Activated naive CD4-positive, alpha-beta T cell treated with anti-CD3 and anti-CD28 coated beads for 36 hours (primary cell): ENCODE measurements at regions not wholly inside any gene's neighbourhood (a gene's known extent, or its start where the extent isn't known, plus 50 kb on each side); places are given as distances from the start of the nearest gene placed in this dataset.

Experiments used
- CTCF ChIA-PET: fragments of 350-600 bp; sonication (Branson Sonifier 250); formaldehyde crosslinking; loops from one replicate; lab custom pipeline; 2021; ENCODE audit warnings: antibody characterized with exemption; lab: Charles Lee
- DNase-seq: peaks from one replicate; pipeline ENCODE4 v3.0.0-alpha.2; 2020
- H3K27ac Mint-ChIP-seq: one replicate; pipeline ENCODE4 v1.8.0; 2021; ENCODE audit warnings: mild to moderate bottlenecking, mixed read lengths
- H3K27me3 Mint-ChIP-seq: one replicate; pipeline ENCODE4 v1.8.0; 2021; ENCODE audit warnings: low read depth, mixed read lengths
- H3K36me3 Mint-ChIP-seq: one replicate; pipeline ENCODE4 v1.8.0; 2021; ENCODE audit warnings: low read depth, mixed read lengths
- H3K4me1 Mint-ChIP-seq: one replicate; pipeline ENCODE4 v1.8.0; 2021; ENCODE audit warnings: low read depth, mixed read lengths
- H3K4me3 Mint-ChIP-seq: one replicate; pipeline ENCODE4 v1.8.0; 2021; ENCODE audit warnings: mild to moderate bottlenecking, moderate library complexity, mixed read lengths
- H3K9me3 Mint-ChIP-seq: one replicate; pipeline ENCODE4 v1.8.0; 2021; ENCODE audit warnings: mixed read lengths
- intact Hi-C: fragments of 100-400 bp; cut with micrococcal nuclease; formaldehyde crosslinking; loops from one replicate; pipeline ENCODE4 v1.15.1; 2023

- intact Hi-C loops = no loop called here
- Mint-ChIP-seq H3K36me3 (no peaks in the 10 kb centered on the region), H3K4me1 (no peaks in the 10 kb centered on the region), H3K4me3 (no peak overlapping the region), H3K27ac (no peak overlapping the region), H3K9me3 (no peaks in the 10 kb centered on the region), H3K27me3 (no peaks in the 10 kb centered on the region)
- DNase-seq = no peak
- CTCF ChIA-PET = no interaction called here
Observed at GRCh38 chr3:118480101-118480860, 554.4 kb downstream of the IGSF11 start.

DNA sequence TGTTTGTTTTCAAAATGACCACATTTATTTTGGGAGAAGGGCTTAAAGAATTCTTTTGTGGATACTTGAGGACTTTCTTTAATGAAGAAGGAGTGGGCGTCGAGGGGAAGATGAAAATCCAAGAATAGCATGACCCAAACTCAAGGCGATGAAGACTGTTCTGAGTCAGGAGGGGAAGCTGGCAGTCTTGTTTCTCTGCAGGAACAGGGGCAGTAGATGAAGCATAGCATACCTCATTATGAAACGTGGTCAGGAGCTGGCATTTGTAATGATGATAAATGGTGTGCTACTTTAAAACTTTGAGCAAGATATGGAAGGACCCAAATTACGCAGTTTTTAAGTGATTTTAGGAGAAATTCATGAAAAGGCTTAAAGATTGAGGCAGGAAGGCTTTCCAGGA, 549.0 kb downstream of the IGSF11 start:
- peaks cover 3% of the 10 kb centered on the region for H3K9me3 Mint-ChIP-seq
- H3K4me1 Mint-ChIP-seq = no peaks in the 10 kb centered on the region
- DNase-seq = no peak
- CTCF ChIA-PET = no interaction called here
- intact Hi-C loops = no loop called here
- H3K36me3 Mint-ChIP-seq = no peaks in the 10 kb centered on the region
- H3K4me3 Mint-ChIP-seq = no peak overlapping the region
- no peaks in the 10 kb centered on the region for H3K27me3 Mint-ChIP-seq
- H3K27ac Mint-ChIP-seq = no peak overlapping the region

DNA sequence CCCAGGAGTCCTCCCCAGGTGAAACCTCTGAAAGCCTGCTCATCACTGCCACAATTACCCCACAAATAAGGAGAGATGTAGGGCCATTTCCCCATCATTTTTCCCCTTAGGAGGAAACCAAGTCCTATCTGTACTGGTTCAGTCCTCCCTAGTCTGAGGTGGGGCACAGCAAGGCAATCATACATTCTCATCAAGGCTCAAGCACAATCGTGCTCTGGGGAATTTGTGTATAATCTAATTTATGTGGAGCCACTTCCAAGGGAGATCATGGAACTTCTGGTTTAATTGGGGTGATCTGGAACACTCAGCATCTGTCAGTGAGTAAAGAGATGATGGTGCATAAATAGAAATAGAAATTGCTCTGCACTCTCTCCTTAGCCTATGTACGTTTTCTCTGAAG, 546.9 kb downstream of the IGSF11 start:
- no peak overlapping the region for H3K27ac Mint-ChIP-seq
- CTCF ChIA-PET = no interaction called here
- no peaks in the 10 kb centered on the region for H3K4me1 Mint-ChIP-seq
- H3K36me3 Mint-ChIP-seq = no peaks in the 10 kb centered on the region
- DNase-seq = no peak
- intact Hi-C loops = no loop called here
- no peaks in the 10 kb centered on the region for H3K27me3 Mint-ChIP-seq
- peaks cover 6% of the 10 kb centered on the region for H3K9me3 Mint-ChIP-seq
- no peak overlapping the region for H3K4me3 Mint-ChIP-seq

DNA sequence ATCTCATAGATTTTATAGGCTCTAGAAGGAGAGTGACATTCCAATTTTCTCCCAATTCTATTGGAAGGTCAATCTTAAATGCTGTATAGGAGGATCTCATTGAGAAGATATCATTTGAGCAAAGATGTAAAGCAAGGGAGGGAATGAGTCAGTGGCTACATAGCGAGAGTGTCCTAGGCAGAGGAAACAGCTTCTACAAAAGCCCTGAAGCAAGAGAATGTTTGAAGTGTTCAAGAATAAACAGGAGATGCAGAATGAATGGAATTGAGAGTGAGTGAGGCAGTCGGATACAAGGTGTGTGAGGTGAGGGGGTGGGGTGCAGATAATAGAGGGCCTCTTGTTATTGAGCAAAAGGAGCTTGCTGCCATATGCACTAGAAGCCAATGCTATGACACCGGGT, 545.9 kb downstream of the IGSF11 start:
- Mint-ChIP-seq H3K27me3 (no peaks in the 10 kb centered on the region), H3K4me3 (no peak overlapping the region), H3K4me1 (no peaks in the 10 kb centered on the region), H3K27ac (no peak overlapping the region), H3K9me3 (peaks cover 6% of the 10 kb centered on the region), H3K36me3 (no peaks in the 10 kb centered on the region)
- DNase-seq = no peak
- intact Hi-C loops = no loop called here
- CTCF ChIA-PET = interaction anchor here (0.6 kb wide), 1 partner anchor 73 kb away, joined by 3 read pairs; no protein-coding TSS in a partner anchor

DNA sequence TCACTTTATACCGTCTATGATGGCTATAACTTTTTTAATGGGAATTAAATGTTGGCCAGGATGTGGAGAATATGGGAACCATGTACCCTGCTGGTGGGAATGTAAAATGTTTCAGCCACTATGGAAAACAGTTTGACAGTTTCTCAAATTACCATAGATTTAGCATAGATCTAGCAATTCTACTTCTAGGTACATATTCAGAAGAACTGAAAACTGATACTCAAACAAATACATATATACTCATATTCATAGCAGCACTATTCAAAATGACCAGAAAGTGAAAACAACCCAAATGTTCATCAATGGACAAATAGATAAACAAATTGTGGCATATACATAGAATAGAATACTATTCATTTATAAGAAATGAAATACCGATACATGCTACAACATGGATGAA, 539.4 kb downstream of the IGSF11 start:
- no peaks in the 10 kb centered on the region for H3K36me3 Mint-ChIP-seq
- no peaks in the 10 kb centered on the region for H3K4me1 Mint-ChIP-seq
- H3K9me3 Mint-ChIP-seq = peaks cover 3% of the 10 kb centered on the region
- no peak for DNase-seq
- intact Hi-C loops = no loop called here
- no peak overlapping the region for H3K27ac Mint-ChIP-seq
- CTCF ChIA-PET = no interaction called here
- H3K4me3 Mint-ChIP-seq = no peak overlapping the region
- H3K27me3 Mint-ChIP-seq = no peaks in the 10 kb centered on the region

DNA sequence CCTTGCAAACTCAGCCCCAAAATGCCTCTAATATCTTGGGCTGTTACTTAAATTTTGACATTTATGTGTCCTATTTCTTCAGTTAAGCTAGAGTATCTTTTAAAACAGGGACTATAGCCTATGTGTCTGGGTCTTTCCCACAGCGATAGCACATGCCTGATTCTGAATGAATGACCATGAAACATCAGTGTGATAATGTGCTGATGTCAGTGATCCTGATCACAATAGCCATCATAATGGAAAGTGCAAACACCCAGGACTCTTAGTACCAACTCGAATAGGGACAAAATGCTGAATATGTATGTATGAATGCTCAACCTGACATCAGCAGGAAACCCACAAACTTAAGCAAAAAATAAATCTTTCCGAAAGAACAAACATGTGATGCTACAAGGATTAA, 537.4 kb downstream of the IGSF11 start:
- Mint-ChIP-seq H3K4me1 (no peaks in the 10 kb centered on the region), H3K4me3 (no peak overlapping the region), H3K27me3 (no peaks in the 10 kb centered on the region), H3K27ac (no peak overlapping the region), H3K9me3 (no peaks in the 10 kb centered on the region), H3K36me3 (no peaks in the 10 kb centered on the region)
- intact Hi-C loops = no loop called here
- DNase-seq = no peak
- CTCF ChIA-PET = no interaction called here

DNA sequence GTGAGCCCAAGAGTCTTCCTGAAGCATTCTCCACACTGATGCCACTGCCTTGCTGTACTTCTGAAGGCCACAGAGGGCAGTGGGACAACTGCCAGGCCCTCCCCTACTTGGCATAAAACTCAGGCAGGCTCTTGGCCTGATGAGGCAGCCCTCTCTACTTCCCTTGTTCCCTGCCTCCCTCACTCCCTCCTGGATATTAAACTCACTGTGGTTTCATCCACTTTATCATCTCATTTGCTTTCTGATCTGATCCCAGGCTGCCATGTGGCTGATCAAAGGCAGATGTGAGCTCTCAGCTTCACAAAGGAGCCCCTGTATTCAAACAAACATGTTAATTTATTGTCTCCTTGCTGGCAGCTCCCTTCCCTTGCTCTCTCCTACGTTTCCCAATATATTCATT, 533.5 kb downstream of the IGSF11 start:
- CTCF ChIA-PET = no interaction called here
- H3K36me3 Mint-ChIP-seq = no peaks in the 10 kb centered on the region
- H3K27ac Mint-ChIP-seq = no peak overlapping the region
- no peaks in the 10 kb centered on the region for H3K9me3 Mint-ChIP-seq
- H3K4me1 Mint-ChIP-seq = no peaks in the 10 kb centered on the region
- no peak overlapping the region for H3K4me3 Mint-ChIP-seq
- H3K27me3 Mint-ChIP-seq = no peaks in the 10 kb centered on the region
- intact Hi-C loops = no loop called here
- no peak for DNase-seq

DNA sequence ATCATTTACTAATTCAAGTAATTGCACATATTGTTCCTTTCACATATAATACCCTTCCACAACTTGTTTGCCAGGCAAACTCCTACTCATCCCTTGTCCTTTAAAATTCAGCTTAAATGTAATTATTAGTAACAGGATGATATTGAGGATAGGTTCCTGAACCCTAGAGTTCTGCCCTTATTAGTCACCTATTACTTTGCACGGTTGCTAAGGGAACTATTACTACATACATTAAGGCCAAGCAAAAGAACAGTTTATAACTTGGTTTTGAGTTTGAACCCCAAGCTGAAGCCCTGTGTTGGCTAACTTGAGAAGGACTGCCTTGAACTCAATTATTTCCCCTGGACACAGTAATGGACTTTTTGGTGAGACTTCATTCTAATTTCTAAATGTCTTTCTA, 529.7 kb downstream of the IGSF11 start:
- Mint-ChIP-seq H3K27ac (no peak overlapping the region), H3K4me3 (no peak overlapping the region), H3K4me1 (no peaks in the 10 kb centered on the region), H3K9me3 (no peaks in the 10 kb centered on the region), H3K27me3 (no peaks in the 10 kb centered on the region), H3K36me3 (no peaks in the 10 kb centered on the region)
- DNase-seq = no peak
- intact Hi-C loops = no loop called here
- CTCF ChIA-PET = interaction anchor here (0.5 kb wide), 1 partner anchor 1734 kb away, joined by 3 read pairs; no protein-coding TSS in a partner anchor

DNA sequence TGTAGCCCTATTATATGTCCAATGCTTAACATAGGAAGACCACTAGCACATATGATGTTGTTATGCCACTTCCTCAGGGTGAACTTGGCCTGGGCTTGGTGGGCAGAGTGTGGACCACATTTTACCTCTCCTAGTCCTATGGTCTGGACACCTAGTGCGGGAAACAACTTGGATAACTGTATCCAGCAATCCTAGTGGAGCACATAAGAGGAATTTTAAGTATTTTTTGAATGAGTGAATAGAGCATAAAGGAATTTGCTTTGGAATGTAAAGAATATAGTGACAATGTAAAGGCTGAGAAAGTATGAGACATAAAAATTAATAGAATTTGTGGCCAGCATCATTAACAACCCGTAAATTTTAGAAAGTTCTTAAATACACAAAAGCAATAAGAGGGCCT, 528.9 kb downstream of the IGSF11 start:
- CTCF ChIA-PET = no interaction called here
- Mint-ChIP-seq H3K4me3 (no peak overlapping the region), H3K27ac (no peak overlapping the region), H3K36me3 (no peaks in the 10 kb centered on the region), H3K27me3 (no peaks in the 10 kb centered on the region), H3K4me1 (no peaks in the 10 kb centered on the region), H3K9me3 (no peaks in the 10 kb centered on the region)
- DNase-seq = no peak
- intact Hi-C loops = no loop called here

GRCh38 chr3:118511402-118511801, 523.2 kb downstream of the IGSF11 start:
- CTCF ChIA-PET = no interaction called here
- H3K4me3 Mint-ChIP-seq = no peak overlapping the region
- DNase-seq = no peak
- H3K27ac Mint-ChIP-seq = no peak overlapping the region
- no peaks in the 10 kb centered on the region for H3K36me3 Mint-ChIP-seq
- no peaks in the 10 kb centered on the region for H3K27me3 Mint-ChIP-seq
- H3K9me3 Mint-ChIP-seq = no peaks in the 10 kb centered on the region
- H3K4me1 Mint-ChIP-seq = no peaks in the 10 kb centered on the region
- intact Hi-C loops = no loop called here

GRCh38 chr3:118512301-118512700, 522.3 kb downstream of the IGSF11 start:
- no peaks in the 10 kb centered on the region for H3K36me3 Mint-ChIP-seq
- H3K9me3 Mint-ChIP-seq = no peaks in the 10 kb centered on the region
- no peaks in the 10 kb centered on the region for H3K27me3 Mint-ChIP-seq
- H3K4me3 Mint-ChIP-seq = no peak overlapping the region
- no peak overlapping the region for H3K27ac Mint-ChIP-seq
- CTCF ChIA-PET = no interaction called here
- intact Hi-C loops = no loop called here
- no peaks in the 10 kb centered on the region for H3K4me1 Mint-ChIP-seq
- DNase-seq = no peak

DNA sequence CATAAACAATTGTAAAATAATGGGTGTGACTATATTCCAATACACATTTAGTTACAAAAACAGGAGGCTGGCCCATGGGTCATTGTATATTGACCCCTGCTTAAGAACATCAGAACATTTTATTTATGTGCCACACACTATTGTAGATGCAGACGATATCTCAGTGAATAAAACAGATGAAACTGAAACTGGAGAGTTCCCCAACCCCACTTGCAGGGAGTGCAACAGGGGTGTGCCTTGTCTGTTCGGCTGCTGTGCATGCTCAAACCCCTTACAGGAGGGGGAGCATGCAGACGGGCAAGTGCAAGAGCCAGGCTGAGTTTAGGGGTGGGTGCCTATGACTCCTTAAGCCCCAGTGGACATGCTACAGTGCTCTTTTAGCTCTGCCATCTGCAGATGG, 509.6 kb downstream of the IGSF11 start:
- no peak overlapping the region for H3K27ac Mint-ChIP-seq
- no peak for DNase-seq
- H3K9me3 Mint-ChIP-seq = no peaks in the 10 kb centered on the region
- H3K4me3 Mint-ChIP-seq = no peak overlapping the region
- H3K36me3 Mint-ChIP-seq = no peaks in the 10 kb centered on the region
- CTCF ChIA-PET = no interaction called here
- intact Hi-C loops = no loop called here
- no peaks in the 10 kb centered on the region for H3K4me1 Mint-ChIP-seq
- no peaks in the 10 kb centered on the region for H3K27me3 Mint-ChIP-seq

DNA sequence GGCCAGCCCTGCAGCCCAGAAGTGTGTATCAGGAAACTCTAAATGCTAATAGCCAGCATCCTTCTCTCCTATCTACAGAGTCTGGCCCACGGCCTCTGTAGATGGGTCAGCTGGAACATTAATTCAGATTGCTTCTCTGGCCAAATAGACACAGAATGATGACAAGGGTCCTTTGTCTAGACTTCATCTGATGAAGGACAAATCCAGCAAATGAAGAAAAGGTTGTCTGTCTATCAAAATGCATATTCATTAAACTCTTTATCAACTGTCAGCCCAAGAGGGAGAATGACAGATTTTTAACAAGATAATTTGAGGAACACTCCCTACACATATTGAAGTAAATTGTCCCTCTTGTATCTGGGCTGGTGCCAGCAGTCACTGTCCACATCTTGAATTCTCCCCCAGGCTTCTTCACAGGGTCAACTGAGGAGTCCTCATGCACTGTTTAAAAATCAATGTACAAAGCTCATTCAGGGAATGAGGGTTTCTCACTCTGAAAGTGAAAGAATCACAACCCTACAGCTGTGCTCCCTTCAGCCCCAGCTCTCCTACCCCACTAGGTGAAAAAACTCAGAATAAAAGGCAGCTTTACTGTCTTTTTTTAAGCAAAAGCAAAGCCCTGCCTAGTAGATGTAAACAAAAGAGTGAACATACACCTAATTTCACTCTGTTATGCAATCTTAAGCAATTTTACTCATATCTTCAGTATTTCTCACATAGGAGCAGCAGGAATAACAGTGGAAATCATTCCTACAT, 507.7 kb downstream of the IGSF11 start:
- Mint-ChIP-seq H3K4me1 (no peaks in the 10 kb centered on the region), H3K27me3 (no peaks in the 10 kb centered on the region), H3K36me3 (no peaks in the 10 kb centered on the region), H3K9me3 (peaks cover 4% of the 10 kb centered on the region), H3K27ac (no peak overlapping the region), H3K4me3 (no peak overlapping the region)
- intact Hi-C loops = no loop called here
- CTCF ChIA-PET = no interaction called here
- no peak for DNase-seq
